ENCODE measurements at regions not wholly inside any gene's neighbourhood (a gene's known extent, or its start where the extent isn't known, plus 50 kb on each side); places are given as distances from the start of the nearest gene placed in this dataset.

DNA sequence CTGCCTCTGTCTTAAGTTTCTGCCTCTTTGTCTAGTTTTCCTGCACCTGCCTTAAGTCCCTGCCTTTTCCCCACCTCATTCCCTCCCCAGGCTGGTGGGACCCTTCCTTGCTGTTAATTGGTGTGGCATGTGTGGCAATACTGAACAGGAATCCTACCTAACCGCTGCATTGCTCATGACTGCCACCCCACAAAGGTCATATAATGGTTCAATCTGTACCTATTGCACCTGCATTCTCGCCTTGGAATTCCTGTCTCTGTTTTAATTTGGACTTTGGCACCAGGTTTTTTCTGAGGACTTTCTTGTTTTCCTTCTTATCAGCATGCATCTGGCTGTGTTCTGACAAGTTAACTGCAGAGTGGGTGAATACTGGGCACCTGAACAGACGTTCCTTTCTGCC is 966.2 kb upstream of the TMEM132C start:
- H3K36me3 ChIP-seq (ENCODE audit: control insufficient read depth in 1 of 2, insufficient read depth in 2 of 2, low read length in 2 of 2) = no peaks in the 10 kb centered on the region

DNA sequence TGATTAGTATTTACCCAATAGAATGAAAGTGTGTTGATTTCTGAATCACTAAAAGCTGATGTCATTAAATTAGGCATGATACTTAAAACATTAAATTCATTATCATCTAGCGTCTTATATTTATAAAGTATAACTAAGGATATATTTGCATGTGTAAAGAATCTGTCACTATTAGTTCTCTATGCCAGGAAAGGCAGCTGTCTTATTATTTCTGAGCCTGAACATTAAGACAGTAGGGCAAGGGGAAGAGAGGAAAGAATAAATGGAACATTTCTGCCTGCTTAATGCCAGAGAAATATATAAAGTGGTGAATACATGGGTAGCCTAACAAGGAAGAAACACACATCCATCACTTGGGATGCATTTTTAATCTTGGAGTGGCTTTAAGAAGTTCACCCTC is 965.1 kb upstream of the TMEM132C start:
- H3K9me3 ChIP-seq (ENCODE audit: control insufficient read depth in 1 of 2, low read length in 2 of 2) = no peaks in the 10 kb centered on the region
- H3K4me3 ChIP-seq (ENCODE audit: low read depth in 1 of 2, low read length in 2 of 2) = no peak overlapping the region
- no peaks in the 10 kb centered on the region for H3K36me3 ChIP-seq (ENCODE audit: control insufficient read depth in 1 of 2, insufficient read depth in 2 of 2, low read length in 2 of 2)
- H3K27me3 ChIP-seq (ENCODE audit: control insufficient read depth in 1 of 2, insufficient read depth in 2 of 2, low read length in 2 of 2) = peaks cover 0 to 6% of the 10 kb centered on the region in 2 donors
- H3K27ac ChIP-seq (ENCODE audit: low read depth, low read length) = no peak overlapping the region
- no peaks in the 10 kb centered on the region for H3K4me1 ChIP-seq (ENCODE audit: control insufficient read depth in 1 of 2, insufficient read depth in 2 of 2, low read length in 2 of 2)
- H3K9ac ChIP-seq (ENCODE audit: low read depth in 1 of 2, low read length in 2 of 2) = no peak overlapping the region

More for the DNA sequence above, 966.2 kb upstream of the TMEM132C start:
- H3K9me3 ChIP-seq (ENCODE audit: control insufficient read depth in 1 of 2, low read length in 2 of 2) = no peaks in the 10 kb centered on the region
- H3K9ac ChIP-seq (ENCODE audit: low read depth in 1 of 2, low read length in 2 of 2) = no peak overlapping the region
- H3K27me3 ChIP-seq (ENCODE audit: control insufficient read depth in 1 of 2, insufficient read depth in 2 of 2, low read length in 2 of 2) = peaks cover 0 to 6% of the 10 kb centered on the region in 2 donors
- H3K4me3 ChIP-seq (ENCODE audit: low read depth in 1 of 2, low read length in 2 of 2) = no peak overlapping the region
- no peak overlapping the region for H3K27ac ChIP-seq (ENCODE audit: low read depth, low read length)
- H3K4me1 ChIP-seq (ENCODE audit: control insufficient read depth in 1 of 2, insufficient read depth in 2 of 2, low read length in 2 of 2) = no peaks in the 10 kb centered on the region

DNA sequence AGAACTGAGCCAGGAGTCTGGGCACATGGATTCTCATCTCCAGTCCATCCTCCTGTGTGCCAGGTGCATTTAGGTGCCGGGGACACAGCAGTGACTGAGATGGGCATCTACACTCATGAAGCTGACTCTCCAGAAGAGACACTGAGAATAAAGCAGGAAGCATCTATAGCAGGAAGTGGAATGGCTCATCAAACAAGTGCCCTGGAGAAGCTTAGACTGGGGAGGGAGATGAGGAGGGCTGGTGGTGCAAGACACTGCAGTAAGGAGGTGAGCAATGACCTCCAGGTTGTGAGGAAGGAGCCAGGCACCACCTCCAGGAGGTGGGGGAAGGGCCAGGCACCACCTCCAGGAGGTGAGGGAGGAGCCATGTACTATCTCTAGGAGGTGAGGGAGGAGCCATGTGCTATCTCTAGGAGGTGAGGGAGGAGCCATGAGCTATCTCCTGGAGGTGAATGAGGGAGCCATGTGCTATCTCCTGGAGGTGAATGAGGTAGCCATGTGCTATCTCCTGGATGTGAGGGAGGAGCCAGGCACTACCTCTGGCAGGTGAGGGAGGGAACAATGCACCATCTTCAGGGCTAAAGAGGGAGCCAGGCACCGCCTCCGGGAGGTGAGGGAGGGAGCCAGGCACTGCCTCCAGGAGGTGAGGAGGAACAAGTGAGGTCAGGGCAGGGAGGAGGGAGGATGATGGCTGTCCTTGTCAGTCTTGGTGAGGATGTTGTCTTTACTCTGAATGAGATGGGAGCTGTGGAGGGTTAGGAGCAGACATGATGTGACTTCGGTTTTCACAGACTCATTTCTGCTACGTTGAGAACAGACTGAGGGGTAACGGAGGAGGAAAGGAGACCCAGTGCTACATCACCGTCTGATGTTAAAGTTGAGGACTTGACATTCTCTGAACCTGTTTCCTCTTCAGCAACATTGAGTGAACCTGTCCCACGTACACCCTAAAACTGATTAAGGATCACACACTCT is 961.9 kb upstream of the TMEM132C start:
- no peak overlapping the region for H3K9ac ChIP-seq (ENCODE audit: low read depth in 1 of 2, low read length in 2 of 2)
- H3K27ac ChIP-seq (ENCODE audit: low read depth, low read length) = no peak overlapping the region
- H3K4me3 ChIP-seq (ENCODE audit: low read depth in 1 of 2, low read length in 2 of 2) = no peak overlapping the region
- H3K9me3 ChIP-seq (ENCODE audit: control insufficient read depth in 1 of 2, low read length in 2 of 2) = no peaks in the 10 kb centered on the region
- no peaks in the 10 kb centered on the region for H3K36me3 ChIP-seq (ENCODE audit: control insufficient read depth in 1 of 2, insufficient read depth in 2 of 2, low read length in 2 of 2)
- H3K4me1 ChIP-seq (ENCODE audit: control insufficient read depth in 1 of 2, insufficient read depth in 2 of 2, low read length in 2 of 2) = no peaks in the 10 kb centered on the region
- H3K27me3 ChIP-seq (ENCODE audit: control insufficient read depth in 1 of 2, insufficient read depth in 2 of 2, low read length in 2 of 2) = peaks cover 0 to 6% of the 10 kb centered on the region in 2 donors

GRCh38 chr12:127306604-127307215 is 960.3 kb upstream of the TMEM132C start:
- H3K36me3 ChIP-seq (ENCODE audit: control insufficient read depth in 1 of 2, insufficient read depth in 2 of 2, low read length in 2 of 2) = no peaks in the 10 kb centered on the region
- H3K27ac ChIP-seq (ENCODE audit: low read depth, low read length) = no peak overlapping the region
- no peaks in the 10 kb centered on the region for H3K9me3 ChIP-seq (ENCODE audit: control insufficient read depth in 1 of 2, low read length in 2 of 2)
- H3K9ac ChIP-seq (ENCODE audit: low read depth in 1 of 2, low read length in 2 of 2) = no peak overlapping the region
- peaks cover 0 to 6% of the 10 kb centered on the region in 2 donors for H3K27me3 ChIP-seq (ENCODE audit: control insufficient read depth in 1 of 2, insufficient read depth in 2 of 2, low read length in 2 of 2)
- no peak overlapping the region for H3K4me3 ChIP-seq (ENCODE audit: low read depth in 1 of 2, low read length in 2 of 2)
- H3K4me1 ChIP-seq (ENCODE audit: control insufficient read depth in 1 of 2, insufficient read depth in 2 of 2, low read length in 2 of 2) = no peaks in the 10 kb centered on the region

- no peak overlapping the region for H3K9ac ChIP-seq (ENCODE audit: low read depth in 1 of 2, low read length in 2 of 2)
- no peak overlapping the region for H3K27ac ChIP-seq (ENCODE audit: low read depth, low read length)
- no peak overlapping the region for H3K4me3 ChIP-seq (ENCODE audit: low read depth in 1 of 2, low read length in 2 of 2)
- no peaks in the 10 kb centered on the region for H3K4me1 ChIP-seq (ENCODE audit: control insufficient read depth in 1 of 2, insufficient read depth in 2 of 2, low read length in 2 of 2)
- H3K9me3 ChIP-seq (ENCODE audit: control insufficient read depth in 1 of 2, low read length in 2 of 2) = no peaks in the 10 kb centered on the region
- H3K27me3 ChIP-seq (ENCODE audit: control insufficient read depth in 1 of 2, insufficient read depth in 2 of 2, low read length in 2 of 2) = peaks cover 0 to 6% of the 10 kb centered on the region in 2 donors
- no peaks in the 10 kb centered on the region for H3K36me3 ChIP-seq (ENCODE audit: control insufficient read depth in 1 of 2, insufficient read depth in 2 of 2, low read length in 2 of 2)
Measured at GRCh38 chr12:127307528-127307927, 959.4 kb upstream of the TMEM132C start.

- H3K4me3 ChIP-seq (ENCODE audit: low read depth in 1 of 2, low read length in 2 of 2) = no peak overlapping the region
- H3K9ac ChIP-seq (ENCODE audit: low read depth in 1 of 2, low read length in 2 of 2) = no peak overlapping the region
- peaks cover 0 to 6% of the 10 kb centered on the region in 2 donors for H3K27me3 ChIP-seq (ENCODE audit: control insufficient read depth in 1 of 2, insufficient read depth in 2 of 2, low read length in 2 of 2)
- H3K4me1 ChIP-seq (ENCODE audit: control insufficient read depth in 1 of 2, insufficient read depth in 2 of 2, low read length in 2 of 2) = no peaks in the 10 kb centered on the region
- no peaks in the 10 kb centered on the region for H3K9me3 ChIP-seq (ENCODE audit: control insufficient read depth in 1 of 2, low read length in 2 of 2)
- no peaks in the 10 kb centered on the region for H3K36me3 ChIP-seq (ENCODE audit: control insufficient read depth in 1 of 2, insufficient read depth in 2 of 2, low read length in 2 of 2)
- no peak overlapping the region for H3K27ac ChIP-seq (ENCODE audit: low read depth, low read length)
Measured at GRCh38 chr12:127308148-127308547, 958.8 kb upstream of the TMEM132C start.

DNA sequence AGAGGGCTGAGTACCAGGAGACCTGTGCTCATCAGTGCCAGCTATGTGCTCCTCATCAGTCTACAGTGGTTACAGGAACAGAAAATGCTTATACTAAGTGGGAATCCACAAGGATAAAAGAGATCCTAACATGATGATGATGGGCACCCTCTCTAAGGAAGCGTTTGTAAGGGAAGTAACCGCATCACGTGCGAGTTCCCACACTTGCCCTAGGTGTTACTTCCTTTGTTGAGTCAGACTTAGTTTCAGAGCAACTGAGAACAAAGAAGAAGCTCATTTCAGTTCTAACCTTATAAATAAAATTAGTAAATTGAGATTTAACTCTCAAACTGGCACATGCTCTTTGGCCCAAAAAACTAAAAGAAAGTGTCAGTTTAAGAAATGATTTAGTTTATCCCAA is 956.4 kb upstream of the TMEM132C start:
- Histone ChIP-seq H3K9me3 (ENCODE audit: control insufficient read depth in 1 of 2, low read length in 2 of 2) (no peaks in the 10 kb centered on the region), H3K4me1 (ENCODE audit: control insufficient read depth in 1 of 2, insufficient read depth in 2 of 2, low read length in 2 of 2) (no peaks in the 10 kb centered on the region), H3K27me3 (ENCODE audit: control insufficient read depth in 1 of 2, insufficient read depth in 2 of 2, low read length in 2 of 2) (no peaks in the 10 kb centered on the region), H3K4me3 (ENCODE audit: low read depth in 1 of 2, low read length in 2 of 2) (no peak overlapping the region), H3K27ac (ENCODE audit: low read depth, low read length) (no peak overlapping the region), H3K36me3 (ENCODE audit: control insufficient read depth in 1 of 2, insufficient read depth in 2 of 2, low read length in 2 of 2) (no peaks in the 10 kb centered on the region), H3K9ac (ENCODE audit: low read depth in 1 of 2, low read length in 2 of 2) (no peak overlapping the region)

DNA sequence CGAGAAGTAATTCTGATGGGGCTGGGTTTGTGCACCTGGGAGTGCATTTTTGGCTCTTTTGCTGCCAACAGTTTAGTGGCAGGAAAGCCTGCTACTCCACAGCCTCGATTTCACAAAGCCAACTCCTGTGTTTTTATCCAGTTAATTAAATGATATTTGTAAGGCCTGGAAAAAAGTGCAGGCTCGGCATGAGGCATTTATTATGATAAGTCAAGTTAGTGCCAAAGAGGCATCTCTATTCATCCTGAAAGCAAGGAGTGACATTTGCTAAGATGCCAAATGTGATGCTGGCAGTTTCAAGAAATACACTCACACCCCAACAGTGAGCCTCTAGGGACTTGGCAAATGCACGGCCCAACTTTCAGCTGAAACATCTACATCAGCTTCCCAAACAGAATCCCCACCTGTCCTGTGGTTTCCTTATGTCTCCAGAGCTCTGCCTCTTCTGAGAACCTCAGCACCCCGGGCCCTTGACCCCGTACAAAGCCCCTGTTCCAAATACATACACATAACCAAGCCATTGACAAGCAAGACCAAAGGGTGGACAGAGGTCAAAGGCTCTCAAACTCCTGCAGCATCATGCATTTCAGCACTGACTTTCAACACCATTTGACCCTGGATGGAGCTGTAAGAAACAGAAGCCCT is 955.1 kb upstream of the TMEM132C start:
- H3K4me1 ChIP-seq (ENCODE audit: control insufficient read depth in 1 of 2, insufficient read depth in 2 of 2, low read length in 2 of 2) = no peaks in the 10 kb centered on the region
- no peak overlapping the region for H3K4me3 ChIP-seq (ENCODE audit: low read depth in 1 of 2, low read length in 2 of 2)
- H3K36me3 ChIP-seq (ENCODE audit: control insufficient read depth in 1 of 2, insufficient read depth in 2 of 2, low read length in 2 of 2) = no peaks in the 10 kb centered on the region
- no peak overlapping the region for H3K27ac ChIP-seq (ENCODE audit: low read depth, low read length)
- no peak overlapping the region for H3K9ac ChIP-seq (ENCODE audit: low read depth in 1 of 2, low read length in 2 of 2)
- no peaks in the 10 kb centered on the region for H3K9me3 ChIP-seq (ENCODE audit: control insufficient read depth in 1 of 2, low read length in 2 of 2)
- H3K27me3 ChIP-seq (ENCODE audit: control insufficient read depth in 1 of 2, insufficient read depth in 2 of 2, low read length in 2 of 2) = no peaks in the 10 kb centered on the region

- H3K4me1 ChIP-seq (ENCODE audit: control insufficient read depth in 1 of 2, insufficient read depth in 2 of 2, low read length in 2 of 2) = no peaks in the 10 kb centered on the region
- H3K9me3 ChIP-seq (ENCODE audit: control insufficient read depth in 1 of 2, low read length in 2 of 2) = no peaks in the 10 kb centered on the region
- no peaks in the 10 kb centered on the region for H3K27me3 ChIP-seq (ENCODE audit: control insufficient read depth in 1 of 2, insufficient read depth in 2 of 2, low read length in 2 of 2)
- H3K27ac ChIP-seq (ENCODE audit: low read depth, low read length) = no peak overlapping the region
- H3K36me3 ChIP-seq (ENCODE audit: control insufficient read depth in 1 of 2, insufficient read depth in 2 of 2, low read length in 2 of 2) = no peaks in the 10 kb centered on the region
- no peak overlapping the region for H3K9ac ChIP-seq (ENCODE audit: low read depth in 1 of 2, low read length in 2 of 2)
- H3K4me3 ChIP-seq (ENCODE audit: low read depth in 1 of 2, low read length in 2 of 2) = no peak overlapping the region
Measured at GRCh38 chr12:127324681-127325080, 942.3 kb upstream of the TMEM132C start.

GRCh38 chr12:127327986-127328385 is 939.0 kb upstream of the TMEM132C start:
- Histone ChIP-seq H3K27ac (ENCODE audit: low read depth, low read length) (no peak overlapping the region), H3K4me3 (ENCODE audit: low read depth in 1 of 2, low read length in 2 of 2) (no peak overlapping the region), H3K4me1 (ENCODE audit: control insufficient read depth in 1 of 2, insufficient read depth in 2 of 2, low read length in 2 of 2) (no peaks in the 10 kb centered on the region), H3K9ac (ENCODE audit: low read depth in 1 of 2, low read length in 2 of 2) (no peak overlapping the region), H3K9me3 (ENCODE audit: control insufficient read depth in 1 of 2, low read length in 2 of 2) (no peaks in the 10 kb centered on the region), H3K36me3 (ENCODE audit: control insufficient read depth in 1 of 2, insufficient read depth in 2 of 2, low read length in 2 of 2) (no peaks in the 10 kb centered on the region), H3K27me3 (ENCODE audit: control insufficient read depth in 1 of 2, insufficient read depth in 2 of 2, low read length in 2 of 2) (no peaks in the 10 kb centered on the region)
